ENCODE measurements at regions not wholly inside any gene's neighbourhood (a gene's known extent, or its start where the extent isn't known, plus 50 kb on each side); places are given as distances from the start of the nearest gene placed in this dataset.

DNA sequence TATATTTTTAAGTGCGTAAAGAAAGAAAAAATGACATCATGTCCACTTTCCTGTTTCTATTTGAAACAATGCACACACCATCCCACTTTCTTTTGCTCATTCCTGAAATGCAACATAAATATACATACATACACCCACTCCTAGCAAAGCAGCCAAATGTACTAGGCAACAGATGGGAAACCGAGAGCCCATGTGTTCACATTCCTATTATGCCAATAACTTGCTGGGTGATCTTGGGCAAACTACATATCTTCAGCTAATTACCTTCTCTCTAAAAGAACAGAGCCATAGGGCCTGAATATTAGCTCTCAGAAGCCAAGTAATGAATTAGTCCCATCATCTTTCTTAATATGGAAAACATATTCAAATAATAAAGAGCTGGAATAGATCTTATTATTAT is 610.6 kb upstream of the ATXN8OS start:
- Histone ChIP-seq H3K9me3 (peaks cover 0 to 12% (median 5%) of the 10 kb centered on the region in 8 donors), H3K4me3 (no peak overlapping the region), H3K27me3 (replicated peaks in 1 of 7) (no peaks in the 10 kb centered on the region), H3K4me1 (no peaks in the 10 kb centered on the region), H3K27ac (no peak overlapping the region), H3K36me3 (no peaks in the 10 kb centered on the region)
- DNase-seq = no peak
- TF ChIP-seq, protein P1, sequence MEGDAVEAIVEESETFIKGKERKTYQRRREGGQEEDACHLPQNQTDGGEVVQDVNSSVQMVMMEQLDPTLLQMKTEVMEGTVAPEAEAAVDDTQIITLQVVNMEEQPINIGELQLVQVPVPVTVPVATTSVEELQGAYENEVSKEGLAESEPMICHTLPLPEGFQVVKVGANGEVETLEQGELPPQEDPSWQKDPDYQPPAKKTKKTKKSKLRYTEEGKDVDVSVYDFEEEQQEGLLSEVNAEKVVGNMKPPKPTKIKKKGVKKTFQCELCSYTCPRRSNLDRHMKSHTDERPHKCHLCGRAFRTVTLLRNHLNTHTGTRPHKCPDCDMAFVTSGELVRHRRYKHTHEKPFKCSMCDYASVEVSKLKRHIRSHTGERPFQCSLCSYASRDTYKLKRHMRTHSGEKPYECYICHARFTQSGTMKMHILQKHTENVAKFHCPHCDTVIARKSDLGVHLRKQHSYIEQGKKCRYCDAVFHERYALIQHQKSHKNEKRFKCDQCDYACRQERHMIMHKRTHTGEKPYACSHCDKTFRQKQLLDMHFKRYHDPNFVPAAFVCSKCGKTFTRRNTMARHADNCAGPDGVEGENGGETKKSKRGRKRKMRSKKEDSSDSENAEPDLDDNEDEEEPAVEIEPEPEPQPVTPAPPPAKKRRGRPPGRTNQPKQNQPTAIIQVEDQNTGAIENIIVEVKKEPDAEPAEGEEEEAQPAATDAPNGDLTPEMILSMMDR (IDR thresholded peaks at IDR 0.05 in 8 of 11, conservative IDR thresholded peaks at IDR 0.05 in 3 of 11) = no peak
- TF ChIP-seq POLR2AphosphoS5 (IDR thresholded peaks at IDR 0.05) (no peak), POLR2A (IDR thresholded peaks at IDR 0.05) (no peak)
- 82 to 93% (median 85%) methylated on average over 2 of the region's 2 CpGs for WGBS, 5 donors
- intact Hi-C loops (cut with DNase I; ENCODE audit: low total_unique reads) = no loop called here

DNA sequence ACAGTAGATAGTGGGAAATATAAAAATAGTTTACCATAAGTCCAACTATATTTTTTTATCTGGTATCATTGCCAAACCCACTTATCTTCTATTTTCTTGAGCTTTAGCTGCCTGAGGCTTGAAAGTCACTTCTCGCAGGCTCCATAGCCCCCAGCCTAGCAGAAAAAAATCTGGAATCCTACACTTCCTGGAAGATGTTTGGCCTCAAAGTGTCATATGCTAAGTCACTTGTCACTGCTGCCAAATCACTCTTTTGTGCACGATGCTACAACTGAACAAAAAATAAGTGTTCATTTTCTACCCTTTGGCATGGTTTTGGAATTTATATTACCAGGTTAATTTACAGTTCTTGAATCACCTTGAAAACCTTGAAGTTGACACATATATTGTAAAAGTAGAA is 612.5 kb upstream of the ATXN8OS start:
- H3K36me3 ChIP-seq = no peaks in the 10 kb centered on the region
- H3K27ac ChIP-seq = no peak overlapping the region
- TF ChIP-seq POLR2AphosphoS5 (IDR thresholded peaks at IDR 0.05) = no peak
- H3K4me3 ChIP-seq = no peak overlapping the region
- no peaks in the 10 kb centered on the region for H3K27me3 ChIP-seq (replicated peaks in 1 of 7)
- peaks cover 0 to 24% (median 10%) of the 10 kb centered on the region in 8 donors for H3K9me3 ChIP-seq
- WGBS, 5 donors = 68 to 80% (median 73%) methylated on average over 2 of the region's 2 CpGs
- intact Hi-C loops (cut with DNase I; ENCODE audit: low total_unique reads) = no loop called here
- DNase-seq = no peak
- no peaks in the 10 kb centered on the region for H3K4me1 ChIP-seq

DNA sequence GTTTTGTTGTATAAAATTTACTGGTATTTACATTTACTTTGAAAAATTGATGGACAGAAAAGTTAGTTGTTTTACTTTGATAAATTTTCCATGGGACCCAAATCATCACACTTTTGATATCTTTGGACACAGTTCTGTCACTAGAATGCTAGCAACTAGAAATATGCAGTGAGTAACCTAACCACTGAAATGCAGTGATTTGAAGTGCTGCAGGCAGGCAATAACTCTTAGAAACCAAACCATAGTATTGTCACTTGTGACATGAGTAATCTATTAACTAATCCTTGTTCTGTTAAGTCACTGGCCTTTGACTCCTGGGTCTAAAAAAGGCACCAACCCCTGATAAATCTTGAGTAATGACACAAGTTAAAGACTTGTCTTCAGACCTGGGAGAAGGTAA is 620.0 kb upstream of the ATXN8OS start:
- Histone ChIP-seq H3K4me3 (no peak overlapping the region), H3K4me1 (no peaks in the 10 kb centered on the region), H3K36me3 (no peaks in the 10 kb centered on the region), H3K27me3 (replicated peaks in 1 of 7) (no peaks in the 10 kb centered on the region), H3K9me3 (peaks cover 0 to 64% (median 33%) of the 10 kb centered on the region in 8 donors), H3K27ac (no peak overlapping the region)
- no peak for TF ChIP-seq POLR2AphosphoS5 (IDR thresholded peaks at IDR 0.05)
- TF ChIP-seq, protein P1 (IDR thresholded peaks at IDR 0.05 in 8 of 11, conservative IDR thresholded peaks at IDR 0.05 in 3 of 11) = no peak
- no peak for TF ChIP-seq POLR2A (IDR thresholded peaks at IDR 0.05)
- intact Hi-C loops (cut with DNase I; ENCODE audit: low total_unique reads) = no loop called here
- no peak for DNase-seq

DNA sequence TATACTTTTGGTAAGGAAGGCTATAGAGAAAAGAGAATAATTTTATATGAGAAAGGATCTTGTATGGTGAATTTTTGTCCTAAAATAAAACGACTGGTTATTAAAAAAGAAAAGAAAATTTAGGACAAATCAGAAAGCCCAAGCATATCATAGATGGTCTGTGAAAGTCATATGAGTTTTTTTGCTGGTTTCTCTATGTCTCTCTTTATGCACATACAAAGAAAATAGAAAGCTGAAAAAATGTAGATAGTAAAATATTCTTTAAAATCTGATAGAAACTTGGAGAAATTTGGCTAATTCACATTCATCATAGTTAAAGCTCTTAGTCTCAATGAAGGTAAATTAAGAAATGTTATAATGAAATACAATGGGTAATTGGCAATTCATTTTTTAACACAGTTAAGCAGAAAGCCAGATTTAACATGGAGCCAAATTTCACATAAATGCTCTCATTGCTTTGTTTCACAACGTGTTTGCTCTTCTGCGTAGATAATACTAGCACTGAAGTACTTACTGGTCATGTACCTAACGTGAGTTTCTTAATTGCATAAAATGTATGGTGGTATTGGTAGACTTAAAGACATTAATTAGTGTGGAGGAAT is 621.5 kb upstream of the ATXN8OS start:
- H3K36me3 ChIP-seq = no peaks in the 10 kb centered on the region
- H3K4me1 ChIP-seq = no peaks in the 10 kb centered on the region
- H3K9me3 ChIP-seq = peaks cover 0 to 61% (median 26%) of the 10 kb centered on the region in 8 donors
- H3K4me3 ChIP-seq = no peak overlapping the region
- 54 to 68% (median 59%) methylated on average over 4 of the region's 4 CpGs for WGBS, 5 donors
- TF ChIP-seq POLR2A (IDR thresholded peaks at IDR 0.05) (no peak), POLR2AphosphoS5 (IDR thresholded peaks at IDR 0.05) (no peak)
- TF ChIP-seq, protein P1 (IDR thresholded peaks at IDR 0.05 in 8 of 11, conservative IDR thresholded peaks at IDR 0.05 in 3 of 11) = no peak
- no peak for DNase-seq
- H3K27me3 ChIP-seq (replicated peaks in 1 of 7) = no peaks in the 10 kb centered on the region
- intact Hi-C loops (cut with DNase I; ENCODE audit: low total_unique reads) = no loop called here
- H3K27ac ChIP-seq = no peak overlapping the region

DNA sequence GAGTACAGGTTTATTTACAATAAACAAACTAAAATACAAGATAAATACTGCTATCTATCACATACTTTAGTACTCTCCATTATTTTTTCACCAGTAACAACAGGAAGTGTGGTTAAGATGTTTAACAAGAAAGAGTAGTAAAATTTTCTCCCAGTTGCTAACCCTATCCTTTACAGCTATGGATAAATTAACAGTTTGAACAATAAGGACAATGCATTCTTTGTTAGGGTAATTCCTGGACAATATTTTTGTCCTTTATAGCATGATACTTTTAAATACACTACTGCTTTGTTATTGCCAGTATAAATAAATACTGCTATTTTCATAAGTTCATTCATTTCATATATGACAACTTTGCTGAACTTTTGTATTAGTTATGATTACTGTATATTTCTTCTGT is 630.2 kb upstream of the ATXN8OS start:
- TF ChIP-seq POLR2A (IDR thresholded peaks at IDR 0.05) = no peak
- TF ChIP-seq, protein P1 (IDR thresholded peaks at IDR 0.05 in 8 of 11, conservative IDR thresholded peaks at IDR 0.05 in 3 of 11) = no peak
- no peak for TF ChIP-seq POLR2AphosphoS5 (IDR thresholded peaks at IDR 0.05)
- Histone ChIP-seq H3K4me1 (no peaks in the 10 kb centered on the region), H3K36me3 (no peaks in the 10 kb centered on the region), H3K27ac (no peak overlapping the region), H3K27me3 (replicated peaks in 1 of 7) (no peaks in the 10 kb centered on the region), H3K4me3 (no peak overlapping the region), H3K9me3 (peaks cover 0 to 27% (median 5%) of the 10 kb centered on the region in 8 donors)
- intact Hi-C loops (cut with DNase I; ENCODE audit: low total_unique reads) = no loop called here
- no peak for DNase-seq

All from spleen (tissue), 11 donors.